Loucy (cell line): ENCODE measurements at regions not wholly inside any gene's neighbourhood (a gene's known extent, or its start where the extent isn't known, plus 50 kb on each side); places are given as distances from the start of the nearest gene placed in this dataset.
A peak's percentile ranks its signal among the peaks of the same experiment; 100 is the strongest.

Source experiments
- H2AFZ ChIP-seq: fragments of 200-600 bp; sonication (generic); 2 replicates; pipeline ENCODE4 v1.6.0; 2016; ENCODE audit warnings: antibody characterized with exemption, mild to moderate bottlenecking, low read length, moderate library complexity
- H3F3A ChIP-seq: fragments of 200-600 bp; 2 replicates; pipeline ENCODE4 v1.6.0; 2016; ENCODE audit warnings: antibody characterized with exemption, low read depth, mild to moderate bottlenecking
- H3K27me3 ChIP-seq: fragments of 200-600 bp; sonication (generic); 2 replicates; pipeline ENCODE4 v1.6.1; 2014; ENCODE audit warnings: low read length, mild to moderate bottlenecking; ENCODE audit not compliant: insufficient read depth, poor library complexity, severe bottlenecking
- H3K36me3 ChIP-seq: fragments of 200-600 bp; sonication (generic); 2 replicates; pipeline ENCODE4 v1.6.1; 2016; ENCODE audit warnings: low read length; ENCODE audit not compliant: insufficient read depth
- H3K4me1 ChIP-seq: fragments of 200-600 bp; sonication (generic); 2 replicates; pipeline ENCODE4 v1.5.1; 2014; ENCODE audit warnings: low read length, mild to moderate bottlenecking; ENCODE audit not compliant: insufficient read depth, poor library complexity, severe bottlenecking
- H3K4me2 ChIP-seq: fragments of 200-600 bp; sonication (generic); 2 replicates; pipeline ENCODE4 v1.6.0; 2014; ENCODE audit warnings: antibody characterized with exemption, low read length, low read depth, mild to moderate bottlenecking; ENCODE audit not compliant: poor library complexity, severe bottlenecking
- H3K4me3 ChIP-seq: fragments of 200-600 bp; sonication (generic); 2 replicates; pipeline ENCODE4 v1.5.1; 2014; ENCODE audit warnings: low read length, mild to moderate bottlenecking, mixed read lengths; ENCODE audit not compliant: poor library complexity, severe bottlenecking
- H3K79me2 ChIP-seq: fragments of 200-600 bp; sonication (generic); 2 replicates; pipeline ENCODE4 v1.6.1; 2014; ENCODE audit warnings: low read length; ENCODE audit not compliant: insufficient read depth
- H3K9ac ChIP-seq: fragments of 200-600 bp; sonication (generic); 2 replicates; pipeline ENCODE4 v1.6.0; 2014; ENCODE audit warnings: mild to moderate bottlenecking, low read depth, low read length, moderate library complexity; ENCODE audit not compliant: poor library complexity, severe bottlenecking
- H3K9me2 ChIP-seq: fragments of 200-600 bp; sonication (generic); replicated peaks from 2 replicates; pipeline ENCODE4 v1.6.1; 2016; ENCODE audit warnings: low read depth, low read length, mixed read lengths
- H3K9me3 ChIP-seq: fragments of 200-600 bp; sonication (generic); 2 replicates; pipeline ENCODE4 v1.6.1; 2014; ENCODE audit warnings: mild to moderate bottlenecking, antibody characterized with exemption, low read length, low read depth; ENCODE audit not compliant: insufficient read depth
- H4K20me1 ChIP-seq: fragments of 200-600 bp; sonication (generic); 2 replicates; pipeline ENCODE4 v1.6.0; 2014; ENCODE audit warnings: antibody characterized with exemption, low read length, mild to moderate bottlenecking; ENCODE audit not compliant: insufficient read depth, poor library complexity, severe bottlenecking
- CTCF ChIP-seq: fragments of 200-600 bp; sonication (generic); conservative IDR thresholded peaks from 2 replicates; pipeline ENCODE4 v1.5.1; 2014; ENCODE audit warnings: mild to moderate bottlenecking, antibody characterized with exemption, low read length
- EZH2phosphoT487 ChIP-seq: fragments of 200-600 bp; IDR thresholded peaks from 2 replicates; pipeline ENCODE4 v1.6.1; 2018; ENCODE audit warnings: antibody characterized with exemption, mild to moderate bottlenecking, moderate library complexity, borderline replicate concordance

GRCh38 chr16:79305074-79305473 is 295.5 kb downstream of the MAF start:
- H3K36me3 ChIP-seq = no peaks in the 10 kb centered on the region
- H3K79me2 ChIP-seq = no peaks in the 10 kb centered on the region
- H3K4me2 ChIP-seq = no peak overlapping the region
- TF ChIP-seq EZH2phosphoT487 (no peak), CTCF (no peak)
- no peaks in the 10 kb centered on the region for H3K4me1 ChIP-seq
- H3K9me2 ChIP-seq = no peaks in the 10 kb centered on the region
- H3K9me3 ChIP-seq = no peaks in the 10 kb centered on the region
- no peak overlapping the region for H3K9ac ChIP-seq
- H3F3A ChIP-seq = no peaks in the 10 kb centered on the region
- no peak overlapping the region for H3K4me3 ChIP-seq
- no peaks in the 10 kb centered on the region for H4K20me1 ChIP-seq
- H3K27me3 ChIP-seq = no peaks in the 10 kb centered on the region
- H2AFZ ChIP-seq = no peak overlapping the region

- no peaks in the 10 kb centered on the region for H3K9me3 ChIP-seq
- H3K4me1 ChIP-seq = no peaks in the 10 kb centered on the region
- H3K27me3 ChIP-seq = no peaks in the 10 kb centered on the region
- no peak overlapping the region for H3K4me3 ChIP-seq
- H3K4me2 ChIP-seq = no peak overlapping the region
- no peaks in the 10 kb centered on the region for H3F3A ChIP-seq
- peak; percentile 21; the same call in 1 of the 2 replicates for TF ChIP-seq CTCF
- no peak for TF ChIP-seq EZH2phosphoT487
- no peak overlapping the region for H2AFZ ChIP-seq
- no peaks in the 10 kb centered on the region for H3K79me2 ChIP-seq
- no peaks in the 10 kb centered on the region for H3K9me2 ChIP-seq
- no peak overlapping the region for H3K9ac ChIP-seq
- no peaks in the 10 kb centered on the region for H4K20me1 ChIP-seq
- H3K36me3 ChIP-seq = no peaks in the 10 kb centered on the region
These were observed 296.6 kb downstream of the MAF start for GRCh38 chr16:79303959-79304387.

- no peak overlapping the region for H3K4me3 ChIP-seq
- TF ChIP-seq CTCF (no peak), EZH2phosphoT487 (no peak)
These were observed 297.3 kb downstream of the MAF start for GRCh38 chr16:79303206-79303605.

More at GRCh38 chr16:79303206-79303605, 297.3 kb downstream of the MAF start:
- Histone ChIP-seq H3K27me3 (no peaks in the 10 kb centered on the region), H3K4me1 (no peaks in the 10 kb centered on the region), H2AFZ (no peak overlapping the region), H3K9ac (no peak overlapping the region), H3K9me3 (no peaks in the 10 kb centered on the region), H4K20me1 (no peaks in the 10 kb centered on the region), H3K36me3 (no peaks in the 10 kb centered on the region), H3F3A (no peaks in the 10 kb centered on the region), H3K9me2 (no peaks in the 10 kb centered on the region), H3K4me2 (no peak overlapping the region), H3K79me2 (no peaks in the 10 kb centered on the region)
